H54 (cell line): ENCODE measurements at regions not wholly inside any gene's neighbourhood (a gene's known extent, or its start where the extent isn't known, plus 50 kb on each side); places are given as distances from the start of the nearest gene placed in this dataset.

Source experiments
- DNase-seq: peaks from one replicate; pipeline ENCODE4 v3.0.0; 2011; ENCODE audit warnings: low spot score, mixed read lengths; ENCODE audit not compliant: insufficient read length
- FAIRE-seq: peaks from 3 replicates; lab custom pipeline; 2011; peaks lifted over from hg19 to GRCh38; lab: Jason Lieb, UNC
- POLR2A ChIP-seq: IDR thresholded peaks from 2 replicates; pipeline ENCODE4 v1.6.1; 2011; ENCODE audit warnings: low read depth, mild to moderate bottlenecking, low read length

- FAIRE-seq (no peak), DNase-seq (no peak)
- no peak for TF ChIP-seq POLR2A
Measured at GRCh38 chr9:8158574-8158973, 359.0 kb upstream of the DMAC1 start.

GRCh38 chr9:8157683-8158324 is 358.2 kb upstream of the DMAC1 start:
- no peak for DNase-seq
- FAIRE-seq: no peak
- TF ChIP-seq POLR2A: no peak

DNA sequence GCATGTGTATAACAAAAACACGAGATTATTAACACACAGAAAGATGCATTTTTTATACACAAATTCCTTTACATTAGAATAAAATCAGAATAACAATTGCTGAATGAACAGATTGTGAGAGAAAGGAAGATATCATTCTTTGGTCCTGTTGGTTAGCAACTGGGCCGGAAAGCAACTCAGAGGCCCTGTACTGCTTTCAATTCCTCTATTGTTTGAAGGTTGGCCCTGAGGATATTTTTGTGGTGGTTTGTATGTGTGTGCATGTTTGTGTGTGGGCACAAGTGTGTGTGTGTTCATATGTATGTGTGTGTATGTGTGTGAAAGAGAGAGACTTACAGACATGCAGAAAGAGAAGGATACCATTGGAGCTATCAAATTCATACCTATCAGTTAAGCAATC is 356.8 kb upstream of the DMAC1 start:
- no peak for FAIRE-seq
- DNase-seq: no peak

DNA sequence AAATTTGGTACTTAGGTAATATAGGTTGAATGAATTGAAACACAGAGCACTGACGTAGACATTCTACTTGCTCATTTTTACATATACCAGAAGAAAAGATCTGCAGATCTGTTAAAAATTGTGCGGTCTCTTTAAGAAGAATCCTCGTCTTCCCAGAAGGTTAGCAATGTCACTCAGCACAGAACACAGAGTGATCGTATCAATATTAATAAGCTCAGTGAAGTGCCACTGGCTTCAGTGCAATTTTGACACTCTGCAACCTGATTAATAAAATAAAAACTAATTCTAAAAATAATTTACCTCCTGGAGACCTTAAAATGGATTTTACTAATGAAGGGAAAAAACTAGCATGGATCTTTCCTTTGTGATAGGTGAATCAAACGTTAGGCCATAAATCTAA is 356.1 kb upstream of the DMAC1 start:
- DNase-seq: no peak
- no peak for TF ChIP-seq POLR2A
- FAIRE-seq: no peak

More for the DNA sequence above, 356.8 kb upstream of the DMAC1 start:
- TF ChIP-seq POLR2A: no peak

DNA sequence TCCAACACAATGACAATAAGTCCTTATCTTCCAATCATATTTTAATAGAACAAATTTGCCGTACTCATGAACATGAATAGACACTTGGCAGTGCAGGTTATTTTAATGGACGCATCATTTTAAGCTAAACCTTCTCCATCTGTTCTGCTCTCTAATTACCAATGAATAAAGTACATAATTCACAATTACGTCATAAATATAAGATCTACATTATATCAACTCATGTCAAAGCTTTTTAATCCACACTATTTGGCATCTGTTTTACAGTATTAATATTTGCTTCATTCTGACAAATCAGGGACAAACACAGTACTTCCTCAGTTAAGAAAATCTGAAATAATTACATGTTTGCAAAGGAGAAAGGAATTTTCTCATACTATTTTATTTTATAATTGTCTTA is 344.1 kb upstream of the DMAC1 start:
- DNase-seq: no peak
- FAIRE-seq: no peak
- TF ChIP-seq POLR2A: no peak

GRCh38 chr9:8140557-8140956 is 341.0 kb upstream of the DMAC1 start:
- DNase-seq (no peak), FAIRE-seq (no peak)
- no peak for TF ChIP-seq POLR2A

DNA sequence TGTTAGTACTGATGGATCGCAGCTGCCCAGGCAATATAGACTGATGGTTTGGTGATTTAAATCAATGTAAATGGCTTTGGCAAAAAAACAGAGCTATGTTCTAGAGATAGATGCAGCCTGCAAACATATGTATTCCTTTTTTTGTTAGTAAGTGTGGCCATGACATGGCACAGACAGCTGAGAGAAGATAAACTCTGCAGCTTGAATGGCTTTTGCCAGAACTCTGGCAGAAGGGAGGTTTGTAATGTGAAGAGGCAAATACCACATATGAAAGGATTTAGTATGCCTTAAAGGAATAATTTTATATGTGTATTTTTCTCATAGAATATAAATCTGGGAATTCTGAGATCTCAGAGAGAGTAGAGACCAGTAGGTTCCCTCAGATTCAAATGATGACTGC is 340.2 kb upstream of the DMAC1 start:
- no peak for DNase-seq
- no peak for TF ChIP-seq POLR2A
- FAIRE-seq: no peak

GRCh38 chr9:8136477-8136876 is 336.9 kb upstream of the DMAC1 start:
- FAIRE-seq: no peak
- TF ChIP-seq POLR2A: no peak
- no peak for DNase-seq

DNA sequence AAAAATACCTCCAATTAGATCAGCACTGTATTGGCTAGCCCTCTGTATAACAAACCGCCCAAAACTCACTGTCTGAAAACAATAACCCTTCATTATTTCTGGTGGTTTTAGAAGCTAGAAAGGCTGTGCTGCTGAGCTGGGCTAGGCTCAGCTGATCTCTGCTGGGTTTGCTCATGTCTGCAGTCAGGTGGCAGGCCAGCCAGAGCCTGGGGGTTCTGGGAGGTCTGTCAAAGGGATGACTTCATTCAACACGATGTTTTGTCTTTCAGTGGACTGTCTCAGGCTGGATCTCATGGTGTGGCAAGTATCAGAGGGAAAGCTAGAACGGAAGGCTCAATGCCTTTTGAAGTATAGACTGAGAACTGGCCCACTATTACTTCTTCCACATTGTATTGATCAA is 335.1 kb upstream of the DMAC1 start:
- TF ChIP-seq POLR2A: no peak

DNA sequence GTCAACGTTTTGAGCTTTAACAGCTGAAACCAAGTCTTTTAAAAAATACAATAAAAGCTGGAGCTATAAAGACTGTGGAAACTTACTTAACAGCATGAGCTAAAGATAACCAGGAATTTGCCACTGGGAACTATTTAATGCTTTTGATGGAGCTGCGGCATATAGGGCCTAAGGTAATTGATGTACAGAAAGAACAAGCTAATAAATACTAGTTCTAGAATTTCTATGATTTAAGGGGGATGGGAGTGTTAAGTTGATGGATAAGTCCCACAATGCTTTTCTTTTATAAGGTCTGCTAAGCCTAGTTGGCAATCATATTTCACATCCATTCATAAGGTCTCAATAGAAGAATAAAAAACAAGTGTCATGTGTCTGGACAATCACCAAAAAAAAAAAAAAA is 334.0 kb upstream of the DMAC1 start:
- TF ChIP-seq POLR2A: no peak
- no peak for FAIRE-seq
- no peak for DNase-seq

More for the DNA sequence above, 335.1 kb upstream of the DMAC1 start:
- FAIRE-seq (no peak), DNase-seq (no peak)

GRCh38 chr9:8115570-8115969 is 316.0 kb upstream of the DMAC1 start:
- FAIRE-seq (no peak), DNase-seq (no peak)
- no peak for TF ChIP-seq POLR2A

DNA sequence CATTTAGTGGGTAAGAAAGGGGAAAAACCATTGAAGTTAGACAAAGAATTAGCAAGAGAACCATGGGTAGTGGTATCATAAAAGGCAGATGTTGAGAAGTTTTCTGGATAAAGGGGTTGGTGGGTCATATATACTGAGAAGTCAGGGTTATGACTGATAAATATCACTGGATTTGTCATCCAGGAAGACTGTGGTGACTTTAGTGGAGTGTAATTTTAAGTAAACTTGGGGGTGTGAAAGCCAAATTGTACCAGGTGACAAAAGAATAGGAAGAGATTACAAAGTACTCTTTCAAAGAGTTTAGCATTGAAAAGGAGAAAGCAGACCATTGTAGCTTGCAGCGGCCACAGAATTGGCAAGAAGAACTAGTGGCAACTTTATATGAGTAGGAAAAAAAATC is 315.2 kb upstream of the DMAC1 start:
- DNase-seq (no peak), FAIRE-seq (no peak)
- TF ChIP-seq POLR2A: no peak

DNA sequence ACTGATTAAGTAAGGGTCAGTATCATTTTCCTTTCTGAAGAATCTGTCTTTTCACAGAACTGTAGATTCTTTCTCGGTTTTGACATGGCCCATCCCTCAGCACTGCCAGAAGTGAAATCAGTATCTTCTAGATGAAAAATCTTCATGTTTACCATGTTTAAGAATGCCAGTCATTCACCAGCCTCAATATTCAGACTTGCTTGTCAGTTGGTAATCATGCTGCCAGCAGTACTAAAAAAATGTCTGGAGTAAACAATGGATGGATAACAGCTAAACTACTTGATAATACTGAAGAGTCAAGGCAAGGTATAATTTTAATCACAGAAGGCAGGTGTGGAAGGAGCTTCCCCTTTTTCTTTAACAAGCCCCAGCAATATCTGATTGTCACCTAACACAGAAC is 306.8 kb upstream of the DMAC1 start:
- FAIRE-seq: no peak
- no peak for TF ChIP-seq POLR2A
- no peak for DNase-seq

DNA sequence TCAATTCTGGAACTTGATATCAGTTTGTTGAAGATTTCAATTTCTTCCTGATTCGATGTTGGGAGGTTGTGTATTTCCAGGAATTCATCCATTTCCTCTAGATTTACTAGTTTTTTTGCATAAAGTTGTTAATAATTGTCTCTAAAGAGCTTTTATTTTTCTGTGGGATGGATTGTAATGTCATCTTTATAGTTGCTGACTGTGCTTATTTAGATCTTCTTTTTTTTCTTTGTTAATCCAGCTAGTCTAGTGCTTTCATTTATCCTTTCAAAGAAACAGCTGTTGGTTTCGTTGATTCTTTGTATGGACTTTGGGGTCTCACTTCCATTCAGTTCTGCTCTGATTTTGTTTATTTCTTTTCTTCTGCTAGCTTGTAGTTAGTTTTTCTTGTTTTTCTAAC is 302.0 kb upstream of the DMAC1 start:
- DNase-seq (no peak), FAIRE-seq (no peak)
- no peak for TF ChIP-seq POLR2A

DNA sequence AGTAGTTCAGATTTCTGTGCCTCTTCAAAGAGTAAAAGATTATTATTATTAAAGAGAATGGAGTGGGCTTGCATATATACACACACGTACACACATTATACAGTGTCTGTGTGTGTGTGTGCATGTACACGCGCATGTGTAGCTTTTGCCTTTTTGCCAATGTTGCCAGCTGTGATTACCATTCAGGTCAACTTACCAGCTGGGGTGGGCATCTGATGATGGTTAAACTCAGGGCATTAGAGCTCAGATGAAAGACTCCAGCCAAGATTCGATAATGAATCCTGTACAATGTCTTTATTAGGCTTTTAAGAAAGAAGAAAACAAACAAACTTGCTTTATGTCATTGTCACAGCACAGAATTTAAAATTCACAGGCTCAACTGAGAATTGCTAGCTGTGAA is 296.5 kb upstream of the DMAC1 start:
- DNase-seq: no peak
- no peak for FAIRE-seq
- no peak for TF ChIP-seq POLR2A
